CD8-positive, alpha-beta memory T cell (primary cell): ENCODE measurements at regions not wholly inside any gene's neighbourhood (a gene's known extent, or its start where the extent isn't known, plus 50 kb on each side); places are given as distances from the start of the nearest gene placed in this dataset.
A peak's percentile ranks its signal among the peaks of the same experiment; 100 is the strongest.

Experiments
- CTCF ChIA-PET: fragments of 350-600 bp; sonication (Branson Sonifier 250); formaldehyde crosslinking; loops from one replicate; lab custom pipeline; 2021; ENCODE audit warnings: antibody characterized with exemption; lab: Charles Lee
- POLR2A ChIA-PET: fragments of 350-600 bp; sonication (Branson Sonifier 250); formaldehyde crosslinking; loops from one replicate; lab custom pipeline; 2021; ENCODE audit warnings: antibody characterized with exemption; lab: Charles Lee
- DNase-seq, 5 donors: peaks; one replicate each; pipeline versions ENCODE4 v3.0.0 to v3.0.0-alpha.2; 2020 to 2022; ENCODE audit warnings: mixed read lengths in 1 of 5
- H3K27ac ChIP-seq: one replicate; pipeline ENCODE4 v1.7.0; 2013; ENCODE audit warnings: low read depth, mild to moderate bottlenecking, low read length, moderate library complexity
- H3K27me3 ChIP-seq: 2 replicates; pipeline ENCODE4 v1.7.0; 2013; ENCODE audit warnings: low read length, mild to moderate bottlenecking; ENCODE audit not compliant: insufficient read depth, poor library complexity, severe bottlenecking
- H3K36me3 ChIP-seq: 2 replicates; pipeline ENCODE4 v1.7.0; 2013; ENCODE audit warnings: mild to moderate bottlenecking, low read length, moderate library complexity; ENCODE audit not compliant: insufficient read depth
- H3K4me1 ChIP-seq: 2 replicates; pipeline ENCODE4 v1.7.0; 2013; ENCODE audit warnings: mild to moderate bottlenecking, low read length, moderate library complexity; ENCODE audit not compliant: insufficient read depth
- H3K4me3 ChIP-seq: 2 replicates; pipeline ENCODE4 v1.7.0; 2013; ENCODE audit warnings: mild to moderate bottlenecking, low read length
- H3K9me3 ChIP-seq: 2 replicates; pipeline ENCODE4 v1.7.0; 2013; ENCODE audit warnings: mild to moderate bottlenecking, low read length
- H3K27ac Mint-ChIP-seq, 8 donors: one replicate each; pipeline ENCODE4 v1.8.0; 2020 to 2021; ENCODE audit warnings: mixed read lengths in 8 of 8, mild to moderate bottlenecking in 6 of 8, inconsistent platforms in 3 of 8, moderate library complexity in 3 of 8
- H3K27me3 Mint-ChIP-seq, 2 donors: one replicate each; pipeline ENCODE4 v1.8.0; 2020 to 2021; ENCODE audit warnings: mixed read lengths in 2 of 2, mild to moderate bottlenecking in 1 of 2, moderate library complexity in 1 of 2
- H3K36me3 Mint-ChIP-seq, 3 donors: one replicate each; pipeline ENCODE4 v1.8.0; 2020 to 2021; ENCODE audit warnings: mixed read lengths in 3 of 3, inconsistent platforms in 1 of 3, mild to moderate bottlenecking in 1 of 3
- H3K4me1 Mint-ChIP-seq, 3 donors: one replicate each; pipeline ENCODE4 v1.8.0; 2020 to 2021; ENCODE audit warnings: mixed read lengths in 3 of 3, inconsistent platforms in 1 of 3, mild to moderate bottlenecking in 1 of 3
- H3K4me3 Mint-ChIP-seq, 7 donors: one replicate each; pipeline ENCODE4 v1.8.0; 2020 to 2021; ENCODE audit warnings: mixed read lengths in 7 of 7, mild to moderate bottlenecking in 6 of 7, moderate library complexity in 4 of 7, inconsistent platforms in 2 of 7
- H3K9me3 Mint-ChIP-seq, 5 donors: one replicate each; pipeline ENCODE4 v1.8.0; 2020 to 2022; ENCODE audit warnings: mixed read lengths in 5 of 5, mild to moderate bottlenecking in 3 of 5, moderate library complexity in 2 of 5, inconsistent platforms in 1 of 5

- Histone ChIP-seq H3K4me3 (no peak overlapping the region), H3K4me1 (peaks cover 8% of the 10 kb centered on the region), H3K27ac (no peak overlapping the region), H3K9me3 (no peaks in the 10 kb centered on the region), H3K27me3 (peaks cover 9% of the 10 kb centered on the region), H3K36me3 (no peaks in the 10 kb centered on the region)
- Mint-ChIP-seq H3K4me1 (peaks cover 17 to 45% (median 33%) of the 10 kb centered on the region in 3 donors), H3K4me3 (peak overlapping the region in 5 of 7 donors; percentile 7 to 86 (median 68)), H3K27me3 (peaks cover 22 to 55% of the 10 kb centered on the region in 2 donors), H3K36me3 (peaks cover 0 to 5% (median 0%) of the 10 kb centered on the region in 3 donors), H3K27ac (no peak overlapping the region), H3K9me3 (no peaks in the 10 kb centered on the region)
- DNase-seq = no peak
- ChIA-PET CTCF (interaction anchor here (1.0 kb wide), 1 partner anchor 9 kb away, joined by 3 read pairs; no protein-coding TSS in a partner anchor), POLR2A (no interaction called here)
These were observed 102.8 kb upstream of the SOD1 start for GRCh38 chr21:31556662-31557061.

- H3K27me3 Mint-ChIP-seq = peaks cover 22 to 54% of the 10 kb centered on the region in 2 donors
- Histone ChIP-seq H3K4me3 (no peak overlapping the region), H3K27ac (no peak overlapping the region), H3K27me3 (peaks cover 9% of the 10 kb centered on the region), H3K4me1 (peaks cover 8% of the 10 kb centered on the region), H3K9me3 (no peaks in the 10 kb centered on the region), H3K36me3 (no peaks in the 10 kb centered on the region)
- H3K4me1 Mint-ChIP-seq = peaks cover 17 to 45% (median 33%) of the 10 kb centered on the region in 3 donors
- peaks cover 0 to 5% (median 0%) of the 10 kb centered on the region in 3 donors for H3K36me3 Mint-ChIP-seq
- H3K9me3 Mint-ChIP-seq = no peaks in the 10 kb centered on the region
- ChIA-PET POLR2A (no interaction called here), CTCF (no interaction called here)
- no peak overlapping the region for H3K27ac Mint-ChIP-seq
- no peak for DNase-seq
- H3K4me3 Mint-ChIP-seq = peak overlapping the region in 3 of 7 donors; percentile 11 to 39 (median 24)
These were observed 103.7 kb upstream of the SOD1 start for GRCh38 chr21:31555741-31556191.

- CTCF ChIA-PET = no interaction called here
- POLR2A ChIA-PET = no interaction called here
- H3K27me3 Mint-ChIP-seq = peaks cover 14 to 55% of the 10 kb centered on the region in 2 donors
- H3K4me1 Mint-ChIP-seq = peaks cover 10 to 36% (median 22%) of the 10 kb centered on the region in 3 donors
- H3K4me1 ChIP-seq = peaks cover 8% of the 10 kb centered on the region
- no peaks in the 10 kb centered on the region for H3K9me3 Mint-ChIP-seq
- H3K36me3 Mint-ChIP-seq = peaks cover 0 to 5% (median 0%) of the 10 kb centered on the region in 3 donors
- H3K27ac Mint-ChIP-seq = peak overlapping the region in 1 of 8 donors; percentile 64
- peaks cover 9% of the 10 kb centered on the region for H3K27me3 ChIP-seq
- no peak overlapping the region for H3K4me3 Mint-ChIP-seq
- no peak for DNase-seq
- no peaks in the 10 kb centered on the region for H3K9me3 ChIP-seq
- H3K36me3 ChIP-seq = no peaks in the 10 kb centered on the region
- H3K4me3 ChIP-seq = no peak overlapping the region
- no peak overlapping the region for H3K27ac ChIP-seq
These were observed 104.9 kb upstream of the SOD1 start for GRCh38 chr21:31554511-31555022.

- POLR2A ChIA-PET = no interaction called here
- Mint-ChIP-seq H3K27ac (no peak overlapping the region), H3K27me3 (peaks cover 15 to 61% of the 10 kb centered on the region in 2 donors), H3K4me1 (peaks cover 7 to 33% (median 18%) of the 10 kb centered on the region in 3 donors), H3K36me3 (peaks cover 0 to 5% (median 0%) of the 10 kb centered on the region in 3 donors), H3K4me3 (no peak overlapping the region), H3K9me3 (no peaks in the 10 kb centered on the region)
- no peak overlapping the region for H3K27ac ChIP-seq
- CTCF ChIA-PET = no interaction called here
- H3K36me3 ChIP-seq = no peaks in the 10 kb centered on the region
- peaks cover 9% of the 10 kb centered on the region for H3K27me3 ChIP-seq
- peaks cover 8% of the 10 kb centered on the region for H3K4me1 ChIP-seq
- H3K9me3 ChIP-seq = no peaks in the 10 kb centered on the region
- no peak overlapping the region for H3K4me3 ChIP-seq
- DNase-seq = no peak
These were observed 105.6 kb upstream of the SOD1 start for GRCh38 chr21:31553926-31554325.

- peaks cover 9% of the 10 kb centered on the region for H3K27me3 ChIP-seq
- Mint-ChIP-seq H3K4me1 (peaks cover 7 to 33% (median 18%) of the 10 kb centered on the region in 3 donors), H3K27ac (no peak overlapping the region), H3K4me3 (no peak overlapping the region), H3K9me3 (no peaks in the 10 kb centered on the region), H3K27me3 (peaks cover 18 to 61% of the 10 kb centered on the region in 2 donors), H3K36me3 (peaks cover 0 to 5% (median 0%) of the 10 kb centered on the region in 3 donors)
- H3K9me3 ChIP-seq = no peaks in the 10 kb centered on the region
- H3K4me1 ChIP-seq = peaks cover 8% of the 10 kb centered on the region
- no peak overlapping the region for H3K4me3 ChIP-seq
- CTCF ChIA-PET = no interaction called here
- DNase-seq = no peak
- no peak overlapping the region for H3K27ac ChIP-seq
- H3K36me3 ChIP-seq = no peaks in the 10 kb centered on the region
- POLR2A ChIA-PET = no interaction called here
These were observed 106.0 kb upstream of the SOD1 start for GRCh38 chr21:31553461-31553860.

GRCh38 chr21:31552826-31553225, 106.7 kb upstream of the SOD1 start:
- Mint-ChIP-seq H3K36me3 (peaks cover 0 to 5% (median 0%) of the 10 kb centered on the region in 3 donors), H3K27me3 (peaks cover 21 to 61% of the 10 kb centered on the region in 2 donors), H3K9me3 (no peaks in the 10 kb centered on the region), H3K4me3 (no peak overlapping the region), H3K4me1 (peaks cover 7 to 33% (median 18%) of the 10 kb centered on the region in 3 donors), H3K27ac (peak overlapping the region in 1 of 8 donors; percentile 56)
- H3K4me3 ChIP-seq = no peak overlapping the region
- peaks cover 9% of the 10 kb centered on the region for H3K27me3 ChIP-seq
- no peak overlapping the region for H3K27ac ChIP-seq
- H3K36me3 ChIP-seq = no peaks in the 10 kb centered on the region
- no peaks in the 10 kb centered on the region for H3K9me3 ChIP-seq
- ChIA-PET POLR2A (no interaction called here), CTCF (no interaction called here)
- peaks cover 8% of the 10 kb centered on the region for H3K4me1 ChIP-seq
- DNase-seq = no peak

- Histone ChIP-seq H3K36me3 (no peaks in the 10 kb centered on the region), H3K27me3 (no peaks in the 10 kb centered on the region), H3K27ac (no peak overlapping the region), H3K4me1 (peaks cover 8% of the 10 kb centered on the region), H3K4me3 (no peak overlapping the region), H3K9me3 (no peaks in the 10 kb centered on the region)
- peaks cover 18 to 36% of the 10 kb centered on the region in 2 donors for H3K27me3 Mint-ChIP-seq
- ChIA-PET CTCF (no interaction called here), POLR2A (no interaction called here)
- H3K9me3 Mint-ChIP-seq = no peaks in the 10 kb centered on the region
- peaks cover 4 to 11% (median 9%) of the 10 kb centered on the region in 3 donors for H3K4me1 Mint-ChIP-seq
- H3K36me3 Mint-ChIP-seq = no peaks in the 10 kb centered on the region
- no peak overlapping the region for H3K27ac Mint-ChIP-seq
- no peak for DNase-seq
- no peak overlapping the region for H3K4me3 Mint-ChIP-seq
These were observed 109.4 kb upstream of the SOD1 start for GRCh38 chr21:31550070-31550469.

- no peaks in the 10 kb centered on the region for H3K27me3 ChIP-seq
These were observed 110.8 kb upstream of the SOD1 start for GRCh38 chr21:31548688-31549087.

More at GRCh38 chr21:31548688-31549087, 110.8 kb upstream of the SOD1 start:
- Mint-ChIP-seq H3K36me3 (no peaks in the 10 kb centered on the region), H3K4me3 (no peak overlapping the region), H3K9me3 (no peaks in the 10 kb centered on the region), H3K27me3 (peaks cover 13 to 23% of the 10 kb centered on the region in 2 donors), H3K27ac (no peak overlapping the region), H3K4me1 (no peaks in the 10 kb centered on the region)
- DNase-seq = no peak
- Histone ChIP-seq H3K4me3 (no peak overlapping the region), H3K9me3 (no peaks in the 10 kb centered on the region), H3K27ac (no peak overlapping the region), H3K36me3 (no peaks in the 10 kb centered on the region), H3K4me1 (no peaks in the 10 kb centered on the region)
- POLR2A ChIA-PET = no interaction called here
- CTCF ChIA-PET = interaction anchor here (1.2 to 2.3 kb wide), 3 partner anchors 8 to 32 kb away, joined by 3 to 6 read pairs (median 5); no protein-coding TSS in a partner anchor
